HG03442 (cell line): ENCODE measurements at regions not wholly inside any gene's neighbourhood (a gene's known extent, or its start where the extent isn't known, plus 50 kb on each side); places are given as distances from the start of the nearest gene placed in this dataset.
"Not testable (repeated sequence)": the region's sequence is repeated elsewhere in the genome, so short reads cannot be mapped to it uniquely, and the experiment has no call there.

ENCODE experiments used
- ATAC-seq: cut with Tn5 transposase; IDR thresholded peaks from one replicate; pipeline ENCODE4 v1.9.1; 2021; ENCODE audit warnings: mild to moderate bottlenecking, moderate library complexity; ENCODE audit not compliant: unreplicated experiment

GRCh38 chr5:2848619-2849018, 97.1 kb upstream of the IRX2 start:
- ATAC-seq: no peak

- no peak for ATAC-seq
Observed at GRCh38 chr5:2847608-2848007, 96.1 kb upstream of the IRX2 start.

- ATAC-seq: no peak
Observed at GRCh38 chr5:2841208-2841607, 89.7 kb upstream of the IRX2 start.

DNA sequence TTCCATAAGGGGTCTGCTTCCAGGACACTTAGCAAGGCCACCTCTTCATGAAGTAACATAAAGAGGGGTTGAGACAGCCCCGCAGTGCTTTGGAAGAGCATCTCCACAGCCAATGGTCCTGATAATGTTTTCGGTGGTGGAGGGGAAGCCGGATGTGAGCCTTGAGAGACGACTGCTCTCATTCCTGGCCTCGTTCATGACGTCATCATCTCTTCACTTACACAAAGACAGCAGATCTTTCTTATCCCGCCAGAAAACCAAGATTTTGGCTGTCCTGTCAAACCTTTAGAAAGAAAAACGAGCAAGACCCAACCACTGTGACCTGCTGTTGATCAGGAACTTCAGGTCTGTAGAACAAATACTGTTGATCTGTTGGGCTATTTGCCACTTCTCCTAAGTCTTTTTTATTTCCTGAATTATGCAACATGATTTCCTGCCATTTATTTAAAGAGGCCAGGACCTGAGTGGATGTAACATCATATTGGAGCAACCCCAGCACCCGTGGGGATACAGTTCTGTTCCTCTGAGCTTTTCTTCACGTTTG, 89.0 kb upstream of the IRX2 start:
- ATAC-seq: no peak

DNA sequence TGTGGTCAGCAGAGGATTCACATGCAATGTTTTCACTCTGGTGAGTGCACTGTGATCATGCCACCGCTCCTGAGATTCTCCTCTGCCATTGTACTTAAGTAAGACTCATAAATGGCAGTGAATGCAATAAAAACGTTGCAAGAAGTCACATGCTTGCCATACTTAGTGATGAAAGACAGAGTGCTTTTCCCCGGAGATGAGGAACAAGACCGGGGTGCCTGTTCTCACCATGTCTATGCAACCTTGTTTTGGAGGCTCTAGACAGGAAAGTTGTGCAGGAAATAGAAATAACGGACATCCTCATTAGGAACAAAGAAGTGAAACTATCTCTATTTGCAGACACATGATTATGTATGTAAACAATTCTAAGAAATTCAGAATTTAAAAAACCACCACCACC, 84.7 kb upstream of the IRX2 start:
- ATAC-seq: no peak

DNA sequence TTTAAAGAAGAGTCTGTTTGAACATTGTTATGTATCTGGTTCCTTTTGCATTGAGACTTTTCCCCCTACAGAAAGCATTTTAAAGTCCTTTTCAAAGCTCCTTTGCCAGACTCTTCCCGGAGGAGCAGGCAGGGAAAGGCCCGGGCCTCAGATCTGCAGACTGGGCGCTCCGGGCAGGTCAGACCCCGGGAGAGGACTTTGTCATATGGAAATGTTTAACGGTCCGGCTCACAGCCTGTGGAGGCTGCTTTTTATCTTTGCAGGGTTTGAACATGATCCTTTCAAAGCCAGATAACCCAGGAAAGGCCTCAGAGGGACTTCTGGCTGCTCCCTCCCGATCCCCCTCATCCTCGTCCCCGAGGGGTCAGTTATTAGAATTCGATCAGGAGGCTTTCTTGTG, 82.1 kb upstream of the IRX2 start:
- ATAC-seq: no peak

GRCh38 chr5:2832394-2832793, 80.9 kb upstream of the IRX2 start:
- ATAC-seq: no peak

- no peak for ATAC-seq
Observed at GRCh38 chr5:2829239-2829638, 77.8 kb upstream of the IRX2 start.

- ATAC-seq: no peak
Observed at GRCh38 chr5:2818936-2819335, 67.5 kb upstream of the IRX2 start.

DNA sequence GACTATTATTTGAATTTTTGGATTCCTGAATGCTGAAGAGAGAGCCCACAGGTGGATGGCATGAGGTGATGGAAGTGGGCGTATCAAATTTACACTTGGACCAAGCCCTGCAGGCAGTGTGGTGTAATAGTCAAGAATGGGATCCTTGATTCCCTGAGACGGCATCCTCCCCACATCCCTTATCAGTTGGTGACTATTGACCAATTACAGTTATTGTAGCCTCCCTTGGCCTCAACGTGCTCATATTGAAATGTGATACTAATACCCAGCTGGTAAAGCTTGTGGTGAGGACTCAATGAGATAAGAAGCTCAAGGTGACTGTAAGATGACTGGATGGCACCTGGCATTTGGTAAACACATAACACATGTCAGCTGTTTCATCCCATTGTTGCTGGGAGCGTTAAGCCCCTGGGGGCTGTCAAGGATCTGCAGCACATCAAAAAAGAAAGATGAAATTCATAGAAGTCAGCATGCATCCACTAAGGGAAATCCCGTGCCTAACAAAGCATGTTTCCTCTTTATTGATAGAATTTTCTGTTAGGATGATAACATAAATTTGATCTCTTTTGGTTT, 65.6 kb upstream of the IRX2 start:
- ATAC-seq: no peak

DNA sequence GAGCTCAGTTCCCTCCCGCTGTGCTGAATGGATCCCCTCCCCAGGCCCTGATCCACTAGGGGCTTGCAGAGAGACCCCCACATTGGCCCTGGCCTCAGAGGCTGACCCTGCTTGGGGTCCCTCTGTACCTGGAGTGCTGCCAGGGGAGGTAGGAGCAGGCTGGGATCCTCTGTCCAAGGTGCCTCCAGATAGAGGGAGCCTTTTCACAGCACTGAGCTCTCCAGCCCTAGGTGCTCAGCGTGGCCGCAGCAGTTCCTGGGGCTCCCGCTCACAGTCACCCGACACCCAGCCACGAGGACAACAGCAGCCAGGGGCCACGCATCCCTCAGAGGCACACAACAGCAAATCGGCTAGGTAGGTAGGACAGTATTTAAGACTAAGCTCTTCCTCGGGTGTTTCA, 62.2 kb upstream of the IRX2 start:
- ATAC-seq: no peak

GRCh38 chr5:2810644-2811043, 59.2 kb upstream of the IRX2 start:
- no peak for ATAC-seq

- ATAC-seq: not testable (repeated sequence)
Observed at GRCh38 chr5:2807244-2807643, 55.8 kb upstream of the IRX2 start.

GRCh38 chr5:2806176-2806575, 54.7 kb upstream of the IRX2 start:
- no peak for ATAC-seq

DNA sequence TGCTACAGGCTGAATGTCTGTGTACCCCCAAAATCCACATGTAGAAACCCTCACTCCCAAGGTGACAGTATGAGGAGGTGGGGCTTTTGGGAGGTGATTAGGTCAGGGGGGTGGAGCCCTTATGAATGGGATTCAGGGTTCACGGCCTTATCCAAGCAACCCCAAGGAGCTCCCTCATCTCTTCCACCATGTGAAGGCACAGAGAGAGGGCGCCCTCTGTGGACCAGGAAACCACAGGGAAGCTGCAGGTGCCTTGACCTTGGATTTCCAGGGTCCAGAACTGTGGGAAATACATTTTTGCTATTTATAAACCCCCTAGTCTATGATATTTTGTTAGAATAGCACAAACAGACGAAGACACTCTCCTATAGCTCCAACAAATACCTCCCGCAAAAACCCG, 53.6 kb upstream of the IRX2 start:
- ATAC-seq: no peak

GRCh38 chr5:2803751-2804150, 52.3 kb upstream of the IRX2 start:
- no peak for ATAC-seq

- no peak for ATAC-seq
Observed at GRCh38 chr5:2802693-2803365, 51.4 kb upstream of the IRX2 start.

GRCh38 chr5:2801577-2802525, 50.4 kb upstream of the IRX2 start:
- no peak for ATAC-seq
